ENCODE measurements at regions not wholly inside any gene's neighbourhood (a gene's known extent, or its start where the extent isn't known, plus 50 kb on each side); places are given as distances from the start of the nearest gene placed in this dataset.

DNA sequence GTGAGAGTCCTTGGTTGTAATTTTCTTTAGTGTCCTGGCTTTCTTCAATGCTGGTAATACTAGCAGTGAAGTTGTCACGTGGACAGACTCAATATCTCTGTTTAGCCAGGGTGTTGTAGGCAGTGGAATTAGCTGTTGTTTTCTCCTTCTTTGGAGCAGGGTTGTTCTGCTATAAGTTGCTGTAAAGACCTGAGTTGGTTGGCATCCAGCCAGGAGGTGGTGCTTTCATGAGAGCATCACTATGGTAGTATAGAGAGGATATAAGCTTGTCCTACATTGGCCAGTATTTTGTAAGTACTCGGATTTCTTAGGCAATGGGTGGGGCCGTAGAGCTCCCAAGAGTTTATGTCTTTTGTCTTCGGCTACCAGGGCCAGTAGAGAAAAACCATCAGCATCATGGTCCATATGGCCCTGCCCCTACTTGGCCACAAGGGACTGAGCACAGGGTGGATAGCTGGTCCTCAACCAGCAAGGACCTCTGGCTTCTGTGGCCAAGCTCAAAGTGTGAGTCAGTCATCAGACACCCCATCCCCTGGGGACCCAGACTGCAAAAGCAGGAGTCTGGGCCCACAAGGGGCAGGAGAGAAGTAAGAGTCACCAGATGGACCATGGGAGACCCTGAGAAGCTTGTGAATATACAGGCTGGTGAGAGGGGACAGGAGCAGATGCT, 127.9 kb upstream of the NXT1 start:
- TF ChIP-seq, protein P1, sequence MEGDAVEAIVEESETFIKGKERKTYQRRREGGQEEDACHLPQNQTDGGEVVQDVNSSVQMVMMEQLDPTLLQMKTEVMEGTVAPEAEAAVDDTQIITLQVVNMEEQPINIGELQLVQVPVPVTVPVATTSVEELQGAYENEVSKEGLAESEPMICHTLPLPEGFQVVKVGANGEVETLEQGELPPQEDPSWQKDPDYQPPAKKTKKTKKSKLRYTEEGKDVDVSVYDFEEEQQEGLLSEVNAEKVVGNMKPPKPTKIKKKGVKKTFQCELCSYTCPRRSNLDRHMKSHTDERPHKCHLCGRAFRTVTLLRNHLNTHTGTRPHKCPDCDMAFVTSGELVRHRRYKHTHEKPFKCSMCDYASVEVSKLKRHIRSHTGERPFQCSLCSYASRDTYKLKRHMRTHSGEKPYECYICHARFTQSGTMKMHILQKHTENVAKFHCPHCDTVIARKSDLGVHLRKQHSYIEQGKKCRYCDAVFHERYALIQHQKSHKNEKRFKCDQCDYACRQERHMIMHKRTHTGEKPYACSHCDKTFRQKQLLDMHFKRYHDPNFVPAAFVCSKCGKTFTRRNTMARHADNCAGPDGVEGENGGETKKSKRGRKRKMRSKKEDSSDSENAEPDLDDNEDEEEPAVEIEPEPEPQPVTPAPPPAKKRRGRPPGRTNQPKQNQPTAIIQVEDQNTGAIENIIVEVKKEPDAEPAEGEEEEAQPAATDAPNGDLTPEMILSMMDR (IDR thresholded peaks at IDR 0.05): no peak
- no peaks in the 10 kb centered on the region for H3K36me3 ChIP-seq (ENCODE audit: low read depth)
- intact Hi-C loops (cut with DNase I, micrococcal nuclease): no loop called here
- no peaks in the 10 kb centered on the region for H3K4me1 ChIP-seq (ENCODE audit: low read depth)
- peaks cover 10% of the 10 kb centered on the region for H3K9me3 ChIP-seq
- no peak for DNase-seq
- no peak overlapping the region for H3K4me3 ChIP-seq
- no peak for ATAC-seq

DNA sequence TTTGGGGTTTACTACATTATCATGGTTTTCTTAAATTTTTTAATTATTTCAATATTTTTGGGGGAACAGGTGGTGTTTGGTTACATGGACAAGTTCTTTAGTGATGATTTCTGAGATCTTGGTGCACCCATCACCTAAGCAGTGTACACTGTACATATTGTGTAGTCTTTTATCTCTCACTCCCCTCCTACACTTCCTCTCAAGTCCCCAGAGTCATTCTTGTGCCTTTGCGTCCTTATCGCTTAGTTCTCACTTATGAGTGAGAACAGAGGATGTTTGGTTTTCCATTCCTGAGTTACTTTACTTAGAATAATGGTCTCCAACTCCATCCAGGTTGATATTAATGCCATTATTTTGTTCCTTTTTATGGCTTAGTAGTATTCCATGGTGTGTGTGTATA, 130.9 kb upstream of the CD93 start:
- intact Hi-C loops (cut with DNase I, micrococcal nuclease): no loop called here
- H3K4me1 ChIP-seq (ENCODE audit: low read depth): no peaks in the 10 kb centered on the region
- DNase-seq (no peak), ATAC-seq (no peak)
- H3K36me3 ChIP-seq (ENCODE audit: low read depth): no peaks in the 10 kb centered on the region
- no peak overlapping the region for H3K4me3 ChIP-seq
- H3K9me3 ChIP-seq: peaks cover 10% of the 10 kb centered on the region
- TF ChIP-seq, protein P1 (IDR thresholded peaks at IDR 0.05): no peak

DNA sequence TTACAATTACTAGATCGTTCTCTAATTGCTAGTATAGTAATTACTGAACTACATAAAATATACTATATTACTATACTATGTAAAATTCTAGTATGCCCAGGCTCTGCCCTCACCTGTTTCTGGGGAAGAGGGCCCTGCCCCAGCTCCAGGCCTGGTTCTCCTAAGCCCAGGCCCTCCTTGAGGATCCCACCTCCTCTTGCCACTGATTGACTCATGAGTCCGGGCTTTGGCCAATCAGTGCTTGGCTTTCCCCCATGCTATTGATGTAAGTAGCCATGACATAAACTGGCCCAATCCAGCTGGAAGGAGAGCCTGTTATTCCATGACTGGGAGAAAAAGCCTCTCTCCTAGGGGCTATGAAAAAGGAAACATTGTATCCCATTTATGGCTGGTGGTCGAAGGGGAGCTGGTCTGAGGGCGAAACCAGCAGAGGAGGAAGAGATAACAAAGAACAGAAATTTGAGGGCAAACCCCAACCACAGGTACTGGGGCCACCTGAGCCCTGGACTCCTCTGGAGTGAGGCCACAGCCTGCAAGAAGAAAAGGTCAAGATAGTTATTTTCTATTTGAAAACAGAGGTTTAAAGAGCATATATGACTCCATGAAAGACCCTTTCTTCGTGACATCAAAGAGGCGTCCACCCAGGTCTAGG, 129.3 kb upstream of the CD93 start:
- Histone ChIP-seq H3K4me3 (no peak overlapping the region), H3K36me3 (ENCODE audit: low read depth) (no peaks in the 10 kb centered on the region), H3K4me1 (ENCODE audit: low read depth) (no peaks in the 10 kb centered on the region), H3K9me3 (peaks cover 4% of the 10 kb centered on the region)
- TF ChIP-seq, protein P1 (IDR thresholded peaks at IDR 0.05): no peak
- DNase-seq (no peak), ATAC-seq (no peak)
- intact Hi-C loops (cut with DNase I, micrococcal nuclease): no loop called here

DNA sequence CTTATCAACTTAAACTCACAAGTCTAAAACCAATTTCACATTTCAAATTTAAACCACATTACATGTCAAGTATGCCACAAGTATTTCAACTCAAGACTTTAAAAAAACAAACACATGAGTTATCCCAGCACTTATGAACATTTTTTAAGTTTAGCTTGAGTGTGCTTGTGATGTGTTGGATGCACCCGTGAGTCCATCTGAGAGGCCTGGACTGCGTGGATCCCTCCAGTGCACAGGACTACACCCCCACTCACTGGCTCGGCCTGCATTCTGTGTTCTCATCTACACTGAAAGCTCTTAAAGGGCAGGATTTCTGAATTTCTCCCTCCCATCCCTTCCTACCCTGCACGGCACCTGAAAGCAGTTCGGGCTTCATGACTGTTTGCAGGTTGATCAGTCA, 128.8 kb upstream of the CD93 start:
- H3K9me3 ChIP-seq: peaks cover 4% of the 10 kb centered on the region
- TF ChIP-seq, protein P1 (IDR thresholded peaks at IDR 0.05): no peak
- no peaks in the 10 kb centered on the region for H3K4me1 ChIP-seq (ENCODE audit: low read depth)
- H3K4me3 ChIP-seq: no peak overlapping the region
- no peaks in the 10 kb centered on the region for H3K36me3 ChIP-seq (ENCODE audit: low read depth)
- DNase-seq (no peak), ATAC-seq (no peak)
- intact Hi-C loops (cut with DNase I, micrococcal nuclease): no loop called here

DNA sequence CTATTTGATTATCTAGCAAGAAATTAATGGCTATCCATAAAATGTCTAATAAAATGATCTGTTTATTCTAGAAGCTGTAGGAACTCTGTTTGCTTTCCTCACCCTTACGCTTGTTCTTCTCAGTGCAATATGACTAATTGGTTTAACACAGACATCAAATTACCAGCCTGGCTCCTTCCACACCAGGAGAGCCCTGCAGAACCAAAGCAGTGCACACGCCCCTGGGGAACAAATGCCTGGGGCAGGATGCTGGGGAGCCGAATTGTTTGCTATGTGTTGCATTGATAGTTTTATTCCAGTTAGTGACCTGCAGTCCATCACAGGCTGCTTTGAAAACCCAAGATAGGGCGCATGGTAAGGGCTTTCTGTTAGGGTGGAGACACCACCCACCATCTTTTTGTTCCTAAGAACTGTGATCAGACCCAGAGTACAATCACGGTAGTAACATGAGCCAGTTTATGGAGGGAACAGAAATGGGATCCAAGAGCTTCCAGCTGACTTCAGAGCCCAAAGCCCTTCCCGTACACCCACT, 126.4 kb upstream of the CD93 start:
- TF ChIP-seq, protein P1 (IDR thresholded peaks at IDR 0.05): no peak
- no peaks in the 10 kb centered on the region for H3K9me3 ChIP-seq
- H3K4me3 ChIP-seq: no peak overlapping the region
- no peaks in the 10 kb centered on the region for H3K4me1 ChIP-seq (ENCODE audit: low read depth)
- intact Hi-C loops (cut with DNase I, micrococcal nuclease): no loop called here
- ATAC-seq (no peak), DNase-seq (no peak)
- no peaks in the 10 kb centered on the region for H3K36me3 ChIP-seq (ENCODE audit: low read depth)

Data from mucosa of descending colon (tissue), 3 donors.